Liver (tissue), 8 donors: ENCODE measurements at regions not wholly inside any gene's neighbourhood (a gene's known extent, or its start where the extent isn't known, plus 50 kb on each side); places are given as distances from the start of the nearest gene placed in this dataset.

Source experiments
- DNase-seq: peaks from one replicate; pipeline ENCODE4 v3.0.0-alpha.2; 2017; ENCODE audit warnings: low spot score
- H3K27ac ChIP-seq, 2 donors: one replicate each; pipeline ENCODE4 v1.7.0; 2013; ENCODE audit warnings: inconsistent platforms in 2 of 2, low read length in 2 of 2, control low read depth in 1 of 2, low read depth in 1 of 2, mild to moderate bottlenecking in 1 of 2
- H3K27me3 ChIP-seq, 4 donors: one replicate each; pipeline versions ENCODE4 v1.6.1 to v1.7.0; 2013; ENCODE audit warnings: low read length in 3 of 4, inconsistent platforms in 1 of 4, mild to moderate bottlenecking in 1 of 4, moderate library complexity in 1 of 4; ENCODE audit not compliant: control insufficient read depth in 4 of 4, insufficient read depth in 4 of 4
- H3K36me3 ChIP-seq, 4 donors: one replicate each; pipeline versions ENCODE4 v1.6.1 to v1.7.0; 2013; ENCODE audit warnings: low read length in 3 of 4, mild to moderate bottlenecking in 3 of 4, low read depth in 1 of 4, moderate library complexity in 1 of 4; ENCODE audit not compliant: control insufficient read depth in 4 of 4, insufficient read depth in 3 of 4
- H3K4me1 ChIP-seq, 4 donors: one replicate each; pipeline versions ENCODE4 v1.6.1 to v1.7.0; 2013; ENCODE audit warnings: low read length in 3 of 4, mild to moderate bottlenecking in 3 of 4, moderate library complexity in 1 of 4; ENCODE audit not compliant: control insufficient read depth in 4 of 4, insufficient read depth in 4 of 4
- H3K4me3 ChIP-seq, 3 donors: one replicate each; pipeline versions ENCODE4 v1.6.1 to v1.7.0; 2013; ENCODE audit warnings: low read length in 3 of 3, control low read depth in 1 of 3, low read depth in 1 of 3, mild to moderate bottlenecking in 1 of 3
- H3K9ac ChIP-seq, 2 donors: one replicate each; pipeline ENCODE4 v1.7.0; 2013; ENCODE audit warnings: low read length in 2 of 2, mild to moderate bottlenecking in 2 of 2, moderate library complexity in 2 of 2, control low read depth in 1 of 2, low read depth in 1 of 2
- H3K9me3 ChIP-seq, 4 donors: one replicate each; pipeline versions ENCODE4 v1.6.1 to v1.7.0; 2013; ENCODE audit warnings: low read length in 3 of 4; ENCODE audit not compliant: control insufficient read depth in 4 of 4
- EGR1 ChIP-seq, 2 donors: IDR thresholded peaks; 2 replicates each; pipeline ENCODE4 v1.6.1; 2016 to 2018; ENCODE audit warnings: antibody characterized with exemption in 2 of 2, low read depth in 2 of 2
- FOXA1 ChIP-seq: IDR thresholded peaks from 2 replicates; pipeline ENCODE4 v1.6.1; 2016; ENCODE audit warnings: antibody characterized with exemption
- FOXA2 ChIP-seq: IDR thresholded peaks from 2 replicates; pipeline ENCODE4 v1.6.1; 2016; ENCODE audit warnings: antibody characterized with exemption
- GABPA ChIP-seq, 2 donors: IDR thresholded peaks in 1 of 2; conservative IDR thresholded peaks in 1 of 2; 2 replicates each; pipeline ENCODE4 v1.6.1; 2016; ENCODE audit warnings: antibody characterized with exemption in 2 of 2, mild to moderate bottlenecking in 1 of 2, moderate library complexity in 1 of 2
- HNF4A ChIP-seq, 2 donors: conservative IDR thresholded peaks; 2 replicates each; pipeline ENCODE4 v1.6.1; 2016; ENCODE audit warnings: antibody characterized with exemption in 2 of 2, mild to moderate bottlenecking in 2 of 2
- HNF4G ChIP-seq: IDR thresholded peaks from 2 replicates; pipeline ENCODE4 v1.6.1; 2016; ENCODE audit warnings: antibody characterized with exemption
- JUND ChIP-seq, 2 donors: IDR thresholded peaks; 2 replicates each; pipeline ENCODE4 v1.6.1; 2016; ENCODE audit warnings: antibody characterized with exemption in 2 of 2
- NR2F2 ChIP-seq: IDR thresholded peaks from 2 replicates; pipeline ENCODE4 v1.6.1; 2016; ENCODE audit warnings: antibody characterized with exemption
- RAD21 ChIP-seq, 2 donors: IDR thresholded peaks; 2 replicates each; pipeline ENCODE4 v1.6.1; 2016; ENCODE audit warnings: antibody characterized with exemption in 2 of 2, mild to moderate bottlenecking in 2 of 2
- RXRA ChIP-seq, 2 donors: IDR thresholded peaks; 2 replicates each; pipeline ENCODE4 v1.6.1; 2017 to 2018; ENCODE audit warnings: antibody characterized with exemption in 2 of 2, mild to moderate bottlenecking in 1 of 2
- SP1 ChIP-seq: IDR thresholded peaks from 2 replicates; pipeline ENCODE4 v1.6.1; 2018; ENCODE audit warnings: antibody characterized with exemption, mild to moderate bottlenecking
- TAF1 ChIP-seq: conservative IDR thresholded peaks from 2 replicates; pipeline ENCODE4 v1.6.1; 2016; ENCODE audit warnings: antibody characterized with exemption, mild to moderate bottlenecking
- WGBS: extraction: QIAGEN DNeasy Blood & Tissue Kit; methylation state at CpG from one replicate; pipeline ENCODE4 v1.1.7; 2013; 5-methylcytosine and 5-hydroxymethylcytosine counted together
- TF ChIP-seq, protein P1 (sequence below): IDR thresholded peaks from 2 replicates; pipeline ENCODE4 v1.6.1; 2016; ENCODE audit warnings: antibody characterized with exemption, mild to moderate bottlenecking
- TF ChIP-seq, protein P2 (sequence below): IDR thresholded peaks from 2 replicates; pipeline ENCODE4 v1.6.1; 2016; ENCODE audit warnings: antibody characterized with exemption
- TF ChIP-seq, protein P3 (sequence below): IDR thresholded peaks from 2 replicates; pipeline ENCODE4 v1.6.1; 2016; ENCODE audit warnings: antibody characterized with exemption
- TF ChIP-seq, protein P4 (sequence below): fragments of 150-350 bp; IDR thresholded peaks from 2 replicates; pipeline ENCODE4 v1.5.1; 2017; ENCODE audit warnings: improper control_type of control experiment, low read depth, low read length; ENCODE audit not compliant: missing input control
- TF ChIP-seq, protein P5 (sequence below): IDR thresholded peaks from 2 replicates; pipeline ENCODE4 v1.6.1; 2016; ENCODE audit warnings: antibody characterized with exemption
- donor health status: healthy.
- donor health status: healthy.
- donor health status: healthy.
- donor health status: healthy.
- donor health status: healthy.

DNA sequence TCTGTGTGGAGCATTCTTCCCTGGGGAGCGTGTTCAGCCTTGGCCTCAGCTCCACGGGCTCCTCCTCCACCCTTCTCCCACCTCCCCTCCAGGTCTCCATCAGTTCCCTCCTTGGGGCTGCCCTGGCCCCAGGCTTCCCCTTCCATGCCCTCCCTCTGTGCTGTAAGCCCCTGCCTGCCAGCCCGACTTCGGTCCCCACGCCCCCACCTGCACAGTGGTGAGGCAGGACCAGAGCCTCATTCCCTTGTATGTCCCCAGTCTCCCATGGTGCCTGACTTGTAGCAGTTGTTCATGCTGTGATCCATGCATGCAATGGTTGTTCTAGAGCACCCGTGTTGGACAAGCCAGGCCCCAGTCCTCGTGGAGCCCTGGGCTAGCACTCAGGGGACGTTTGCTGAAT, 199.4 kb downstream of the RBFOX3 start:
- no peak overlapping the region for H3K27ac ChIP-seq
- no peaks in the 10 kb centered on the region for H3K4me1 ChIP-seq
- H3K9ac ChIP-seq: no peak overlapping the region
- no peak overlapping the region for H3K4me3 ChIP-seq
- peaks cover 0 to 15% (median 3%) of the 10 kb centered on the region in 4 donors for H3K27me3 ChIP-seq
- H3K36me3 ChIP-seq: no peaks in the 10 kb centered on the region
- 64% methylated on average over 8 of the region's 8 CpGs for WGBS
- DNase-seq: no peak
- H3K9me3 ChIP-seq: no peaks in the 10 kb centered on the region
- TF ChIP-seq, protein P1, sequence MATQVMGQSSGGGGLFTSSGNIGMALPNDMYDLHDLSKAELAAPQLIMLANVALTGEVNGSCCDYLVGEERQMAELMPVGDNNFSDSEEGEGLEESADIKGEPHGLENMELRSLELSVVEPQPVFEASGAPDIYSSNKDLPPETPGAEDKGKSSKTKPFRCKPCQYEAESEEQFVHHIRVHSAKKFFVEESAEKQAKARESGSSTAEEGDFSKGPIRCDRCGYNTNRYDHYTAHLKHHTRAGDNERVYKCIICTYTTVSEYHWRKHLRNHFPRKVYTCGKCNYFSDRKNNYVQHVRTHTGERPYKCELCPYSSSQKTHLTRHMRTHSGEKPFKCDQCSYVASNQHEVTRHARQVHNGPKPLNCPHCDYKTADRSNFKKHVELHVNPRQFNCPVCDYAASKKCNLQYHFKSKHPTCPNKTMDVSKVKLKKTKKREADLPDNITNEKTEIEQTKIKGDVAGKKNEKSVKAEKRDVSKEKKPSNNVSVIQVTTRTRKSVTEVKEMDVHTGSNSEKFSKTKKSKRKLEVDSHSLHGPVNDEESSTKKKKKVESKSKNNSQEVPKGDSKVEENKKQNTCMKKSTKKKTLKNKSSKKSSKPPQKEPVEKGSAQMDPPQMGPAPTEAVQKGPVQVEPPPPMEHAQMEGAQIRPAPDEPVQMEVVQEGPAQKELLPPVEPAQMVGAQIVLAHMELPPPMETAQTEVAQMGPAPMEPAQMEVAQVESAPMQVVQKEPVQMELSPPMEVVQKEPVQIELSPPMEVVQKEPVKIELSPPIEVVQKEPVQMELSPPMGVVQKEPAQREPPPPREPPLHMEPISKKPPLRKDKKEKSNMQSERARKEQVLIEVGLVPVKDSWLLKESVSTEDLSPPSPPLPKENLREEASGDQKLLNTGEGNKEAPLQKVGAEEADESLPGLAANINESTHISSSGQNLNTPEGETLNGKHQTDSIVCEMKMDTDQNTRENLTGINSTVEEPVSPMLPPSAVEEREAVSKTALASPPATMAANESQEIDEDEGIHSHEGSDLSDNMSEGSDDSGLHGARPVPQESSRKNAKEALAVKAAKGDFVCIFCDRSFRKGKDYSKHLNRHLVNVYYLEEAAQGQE: no peak
- TF ChIP-seq GABPA (IDR thresholded peaks at IDR 0.05 in 1 of 2, conservative IDR thresholded peaks at IDR 0.05 in 1 of 2) (no peak), TAF1 (no peak), HNF4G (no peak), FOXA1 (no peak), NR2F2 (no peak), RXRA (IDR thresholded peaks at IDR 0.05) (no peak), FOXA2 (no peak), RAD21 (IDR thresholded peaks at IDR 0.05) (no peak)
- TF ChIP-seq, protein P2, sequence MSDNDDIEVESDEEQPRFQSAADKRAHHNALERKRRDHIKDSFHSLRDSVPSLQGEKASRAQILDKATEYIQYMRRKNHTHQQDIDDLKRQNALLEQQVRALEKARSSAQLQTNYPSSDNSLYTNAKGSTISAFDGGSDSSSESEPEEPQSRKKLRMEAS: no peak
- TF ChIP-seq, protein P3, sequence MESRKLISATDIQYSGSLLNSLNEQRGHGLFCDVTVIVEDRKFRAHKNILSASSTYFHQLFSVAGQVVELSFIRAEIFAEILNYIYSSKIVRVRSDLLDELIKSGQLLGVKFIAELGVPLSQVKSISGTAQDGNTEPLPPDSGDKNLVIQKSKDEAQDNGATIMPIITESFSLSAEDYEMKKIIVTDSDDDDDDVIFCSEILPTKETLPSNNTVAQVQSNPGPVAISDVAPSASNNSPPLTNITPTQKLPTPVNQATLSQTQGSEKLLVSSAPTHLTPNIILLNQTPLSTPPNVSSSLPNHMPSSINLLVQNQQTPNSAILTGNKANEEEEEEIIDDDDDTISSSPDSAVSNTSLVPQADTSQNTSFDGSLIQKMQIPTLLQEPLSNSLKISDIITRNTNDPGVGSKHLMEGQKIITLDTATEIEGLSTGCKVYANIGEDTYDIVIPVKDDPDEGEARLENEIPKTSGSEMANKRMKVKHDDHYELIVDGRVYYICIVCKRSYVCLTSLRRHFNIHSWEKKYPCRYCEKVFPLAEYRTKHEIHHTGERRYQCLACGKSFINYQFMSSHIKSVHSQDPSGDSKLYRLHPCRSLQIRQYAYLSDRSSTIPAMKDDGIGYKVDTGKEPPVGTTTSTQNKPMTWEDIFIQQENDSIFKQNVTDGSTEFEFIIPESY: no peak
- TF ChIP-seq, protein P4, sequence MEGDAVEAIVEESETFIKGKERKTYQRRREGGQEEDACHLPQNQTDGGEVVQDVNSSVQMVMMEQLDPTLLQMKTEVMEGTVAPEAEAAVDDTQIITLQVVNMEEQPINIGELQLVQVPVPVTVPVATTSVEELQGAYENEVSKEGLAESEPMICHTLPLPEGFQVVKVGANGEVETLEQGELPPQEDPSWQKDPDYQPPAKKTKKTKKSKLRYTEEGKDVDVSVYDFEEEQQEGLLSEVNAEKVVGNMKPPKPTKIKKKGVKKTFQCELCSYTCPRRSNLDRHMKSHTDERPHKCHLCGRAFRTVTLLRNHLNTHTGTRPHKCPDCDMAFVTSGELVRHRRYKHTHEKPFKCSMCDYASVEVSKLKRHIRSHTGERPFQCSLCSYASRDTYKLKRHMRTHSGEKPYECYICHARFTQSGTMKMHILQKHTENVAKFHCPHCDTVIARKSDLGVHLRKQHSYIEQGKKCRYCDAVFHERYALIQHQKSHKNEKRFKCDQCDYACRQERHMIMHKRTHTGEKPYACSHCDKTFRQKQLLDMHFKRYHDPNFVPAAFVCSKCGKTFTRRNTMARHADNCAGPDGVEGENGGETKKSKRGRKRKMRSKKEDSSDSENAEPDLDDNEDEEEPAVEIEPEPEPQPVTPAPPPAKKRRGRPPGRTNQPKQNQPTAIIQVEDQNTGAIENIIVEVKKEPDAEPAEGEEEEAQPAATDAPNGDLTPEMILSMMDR: no peak
- TF ChIP-seq, protein P5, sequence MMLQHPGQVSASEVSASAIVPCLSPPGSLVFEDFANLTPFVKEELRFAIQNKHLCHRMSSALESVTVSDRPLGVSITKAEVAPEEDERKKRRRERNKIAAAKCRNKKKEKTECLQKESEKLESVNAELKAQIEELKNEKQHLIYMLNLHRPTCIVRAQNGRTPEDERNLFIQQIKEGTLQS: no peak

DNA sequence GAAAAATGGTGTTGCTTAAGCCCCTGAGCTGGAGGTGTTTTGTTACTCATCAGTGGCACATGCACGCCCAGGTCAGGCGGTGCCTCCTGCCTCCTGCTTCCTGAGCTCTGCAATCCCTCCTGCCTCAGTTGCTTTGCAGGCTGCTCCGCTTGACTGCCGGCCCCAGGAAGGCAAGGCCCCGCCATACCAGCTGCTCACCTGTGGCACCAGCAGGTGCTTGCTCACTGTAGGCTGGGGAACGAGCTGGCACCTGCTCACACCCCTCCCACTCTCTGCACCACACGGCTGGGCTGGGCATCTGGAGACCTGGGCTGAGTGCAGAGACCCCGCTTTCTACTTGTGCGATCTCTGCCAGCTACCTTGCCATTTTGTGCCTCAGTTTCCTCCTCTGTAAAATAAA, 200.2 kb downstream of the RBFOX3 start:
- H3K27me3 ChIP-seq: peaks cover 0 to 15% (median 4%) of the 10 kb centered on the region in 4 donors
- H3K27ac ChIP-seq: no peak overlapping the region
- H3K36me3 ChIP-seq: no peaks in the 10 kb centered on the region
- no peak overlapping the region for H3K9ac ChIP-seq
- no peaks in the 10 kb centered on the region for H3K9me3 ChIP-seq
- H3K4me3 ChIP-seq: no peak overlapping the region
- WGBS: 71% methylated on average over 9 of the region's 9 CpGs
- H3K4me1 ChIP-seq: no peaks in the 10 kb centered on the region
- DNase-seq: no peak
- TF ChIP-seq HNF4G: no peak
- TF ChIP-seq HNF4A (conservative IDR thresholded peaks at IDR 0.05): no peak
- TF ChIP-seq SP1: no peak
- no peak for TF ChIP-seq TAF1
- TF ChIP-seq, protein P3: no peak
- TF ChIP-seq JUND (IDR thresholded peaks at IDR 0.05): no peak
- TF ChIP-seq, protein P1: no peak
- no peak for TF ChIP-seq FOXA1
- TF ChIP-seq, protein P2: no peak
- TF ChIP-seq NR2F2: no peak
- no peak for TF ChIP-seq RAD21 (IDR thresholded peaks at IDR 0.05)
- no peak for TF ChIP-seq EGR1 (IDR thresholded peaks at IDR 0.05; ENCODE audit: low read depth in 2 of 2)
- no peak for TF ChIP-seq RXRA (IDR thresholded peaks at IDR 0.05)
- no peak for TF ChIP-seq GABPA (IDR thresholded peaks at IDR 0.05 in 1 of 2, conservative IDR thresholded peaks at IDR 0.05 in 1 of 2)
- no peak for TF ChIP-seq FOXA2
